Astrocyte of the cerebellum (primary cell): ENCODE measurements at regions not wholly inside any gene's neighbourhood (a gene's known extent, or its start where the extent isn't known, plus 50 kb on each side); places are given as distances from the start of the nearest gene placed in this dataset.
A peak's percentile ranks its signal among the peaks of the same experiment; 100 is the strongest.

Experiments
- DNase-seq: peaks from one replicate; pipeline ENCODE4 v3.0.0-alpha.2; 2011; ENCODE audit warnings: low read depth
- H3K4me3 ChIP-seq: 2 replicates; pipeline ENCODE4 v1.5.1; 2011; ENCODE audit warnings: mild to moderate bottlenecking, low read depth, low read length, moderate library complexity
- CTCF ChIP-seq: IDR thresholded peaks from 2 replicates; pipeline ENCODE4 v1.5.1; 2012; ENCODE audit warnings: low read length, low read depth, moderate library complexity, mild to moderate bottlenecking; ENCODE audit errors: missing control alignments
- in situ Hi-C: cut with HindIII; loops from 2 replicates; pipeline ENCODE4 v1.10.0; 2017; ENCODE audit warnings: low sequenced_read_pairs

GRCh38 chr3:30313840-30314239 is 292.6 kb upstream of the TGFBR2 start:
- in situ Hi-C loops: no loop called here
- no peak for TF ChIP-seq CTCF

DNA sequence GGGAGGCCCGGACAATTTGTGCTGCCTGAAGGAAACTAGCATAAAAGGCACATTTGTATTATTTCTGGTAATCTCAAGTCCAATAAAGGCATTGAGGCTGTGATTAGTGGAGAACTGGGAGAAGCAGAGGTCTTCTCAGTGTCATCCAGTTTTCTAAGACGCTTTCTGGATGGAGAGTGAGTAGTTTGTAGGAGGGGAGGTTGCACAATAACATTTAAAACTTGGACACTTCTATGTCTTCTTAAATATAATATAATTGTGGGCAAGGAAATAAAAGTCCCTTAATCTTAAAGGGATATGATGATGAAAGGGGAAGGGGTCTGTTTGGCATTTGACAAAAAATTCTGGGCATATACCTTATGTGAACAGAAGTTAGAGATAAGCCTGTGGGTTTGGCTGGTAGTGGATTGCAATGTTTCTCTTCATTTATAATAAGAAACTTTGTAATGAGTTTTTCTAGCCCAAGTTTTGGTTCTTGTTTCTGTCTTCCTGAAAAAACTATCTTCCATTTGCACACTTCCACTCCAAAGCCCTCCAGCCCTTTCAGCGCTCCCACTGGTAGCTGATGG is 291.6 kb upstream of the TGFBR2 start:
- no peak overlapping the region for H3K4me3 ChIP-seq
- no peak for DNase-seq
- no peak for TF ChIP-seq CTCF
- in situ Hi-C loops: no loop called here

More at GRCh38 chr3:30313840-30314239, 292.6 kb upstream of the TGFBR2 start:
- no peak for DNase-seq
- H3K4me3 ChIP-seq: no peak overlapping the region

DNA sequence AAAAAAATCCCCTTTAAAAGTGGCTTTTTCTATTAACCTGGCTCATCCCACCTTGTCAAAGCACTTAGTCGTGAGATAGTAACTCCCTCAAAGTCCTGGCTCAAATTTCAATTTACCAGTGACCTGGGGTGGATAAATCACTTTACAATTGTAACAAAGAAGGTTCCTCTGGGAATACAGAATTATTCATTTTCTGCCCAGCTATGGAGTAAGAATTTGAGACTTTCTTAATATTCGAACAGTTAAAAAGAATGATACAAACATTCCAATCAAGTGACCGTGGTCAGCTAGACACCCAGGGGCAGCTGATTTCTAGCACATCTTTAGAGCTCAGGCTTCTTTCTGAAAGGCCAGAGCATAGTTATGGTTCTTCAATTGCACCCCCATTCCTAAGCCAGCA is 291.0 kb upstream of the TGFBR2 start:
- in situ Hi-C loops: no loop called here
- no peak for TF ChIP-seq CTCF
- H3K4me3 ChIP-seq: no peak overlapping the region
- DNase-seq: no peak

DNA sequence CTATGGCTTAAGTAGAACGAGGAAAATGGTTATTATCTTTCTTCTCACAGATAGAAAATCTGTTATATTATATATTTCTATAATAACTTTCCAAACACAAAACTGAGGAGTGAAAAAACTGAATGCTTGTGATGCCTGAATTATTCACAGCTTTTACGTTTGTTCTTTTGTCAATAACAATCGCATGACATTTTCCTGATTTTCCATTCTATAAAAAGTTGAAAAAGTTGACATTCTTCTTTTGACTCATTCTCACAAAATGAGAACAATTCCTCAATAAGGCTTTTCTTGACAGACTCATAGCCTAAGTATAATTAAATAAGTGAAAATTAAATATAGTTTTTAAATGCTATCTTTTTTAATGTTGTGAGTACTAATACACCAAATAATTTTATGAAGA is 288.8 kb upstream of the TGFBR2 start:
- no peak overlapping the region for H3K4me3 ChIP-seq
- DNase-seq: no peak
- TF ChIP-seq CTCF: no peak
- in situ Hi-C loops: no loop called here

DNA sequence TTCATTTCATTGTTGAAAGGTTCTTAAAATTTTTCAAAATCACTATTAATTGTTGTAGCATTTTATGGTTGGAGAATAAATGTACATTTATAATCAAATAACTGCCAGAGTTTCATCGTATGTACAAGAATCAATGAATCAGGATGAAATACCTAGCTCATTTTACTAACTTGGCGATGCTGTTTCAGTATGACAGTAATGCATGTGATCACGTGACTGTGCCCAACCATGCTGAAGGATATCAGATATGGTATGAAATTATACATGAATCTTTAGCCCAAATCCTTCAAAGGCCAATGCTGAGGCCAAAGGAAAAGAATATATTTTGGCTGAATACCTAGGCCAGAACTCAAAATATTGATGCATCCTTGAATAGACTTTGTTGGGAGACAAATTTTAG is 288.3 kb upstream of the TGFBR2 start:
- no peak for DNase-seq
- in situ Hi-C loops: no loop called here
- no peak overlapping the region for H3K4me3 ChIP-seq
- no peak for TF ChIP-seq CTCF

GRCh38 chr3:30319713-30320112 is 286.7 kb upstream of the TGFBR2 start:
- TF ChIP-seq CTCF: peak; percentile 42
- H3K4me3 ChIP-seq: no peak overlapping the region
- in situ Hi-C loops: no loop called here
- no peak for DNase-seq

GRCh38 chr3:30320392-30320791 is 286.0 kb upstream of the TGFBR2 start:
- in situ Hi-C loops: no loop called here
- TF ChIP-seq CTCF: no peak

More at GRCh38 chr3:30320392-30320791, 286.0 kb upstream of the TGFBR2 start:
- no peak for DNase-seq
- no peak overlapping the region for H3K4me3 ChIP-seq
